GM12865 (cell line): ENCODE measurements at regions not wholly inside any gene's neighbourhood (a gene's known extent, or its start where the extent isn't known, plus 50 kb on each side); places are given as distances from the start of the nearest gene placed in this dataset.

Experiments
- DNase-seq: peaks from one replicate; pipeline ENCODE4 v3.0.0; 2010; ENCODE audit warnings: low read depth
- H3K4me3 ChIP-seq: 2 replicates; pipeline ENCODE4 v1.5.1; 2011; ENCODE audit warnings: mild to moderate bottlenecking, low read depth, low read length, control low read depth
- CTCF ChIP-seq: IDR thresholded peaks from 2 replicates; pipeline ENCODE4 v1.5.1; 2011; ENCODE audit warnings: low read length, control low read depth, low read depth, inconsistent platforms; ENCODE audit not compliant: insufficient read depth; ENCODE audit errors: missing control alignments

GRCh38 chr18:5653802-5654201 is 110.0 kb upstream of the EPB41L3 start:
- no peak for DNase-seq
- no peak for TF ChIP-seq CTCF
- no peak overlapping the region for H3K4me3 ChIP-seq

DNA sequence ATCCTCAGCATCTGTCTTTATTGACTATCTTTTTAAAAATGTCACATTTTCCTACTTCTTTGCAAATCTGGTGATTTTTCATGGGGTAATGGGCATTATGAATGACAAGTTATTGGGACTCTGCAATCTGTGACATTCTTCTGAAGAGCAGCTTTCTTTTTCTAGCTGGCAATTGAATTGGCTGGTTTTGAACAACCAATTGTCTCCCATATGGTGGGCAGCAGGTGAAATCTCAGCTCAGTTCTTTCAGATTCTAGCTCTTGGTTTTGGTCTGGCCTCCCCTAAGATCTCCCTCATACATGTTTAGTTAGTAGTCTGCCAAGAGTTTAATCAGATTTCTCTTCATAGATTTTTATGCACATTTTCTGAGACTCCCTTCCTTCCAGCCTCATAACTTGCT is 107.9 kb upstream of the EPB41L3 start:
- no peak for DNase-seq
- no peak for TF ChIP-seq CTCF
- H3K4me3 ChIP-seq, result no peak overlapping the region

DNA sequence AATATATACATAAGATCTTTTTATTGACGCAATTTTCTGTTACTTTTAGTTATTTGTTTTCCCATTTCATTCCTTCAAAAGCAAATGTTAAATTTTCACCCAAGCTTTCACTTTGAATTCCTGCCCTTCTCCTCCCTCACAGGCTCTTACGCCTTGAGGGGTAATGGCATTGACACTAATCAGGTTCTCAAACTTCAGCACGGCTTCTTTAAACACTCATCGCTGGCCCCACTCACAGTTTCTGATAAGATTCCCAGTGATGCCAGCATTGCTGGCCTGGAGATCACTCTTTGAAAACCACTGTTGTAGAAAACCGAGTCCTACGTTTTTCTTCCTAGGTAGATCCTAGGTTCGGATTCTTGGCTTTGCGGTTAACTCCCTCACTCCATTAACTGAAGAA is 105.6 kb upstream of the EPB41L3 start:
- DNase-seq, result no peak
- H3K4me3 ChIP-seq, result no peak overlapping the region
- no peak for TF ChIP-seq CTCF

DNA sequence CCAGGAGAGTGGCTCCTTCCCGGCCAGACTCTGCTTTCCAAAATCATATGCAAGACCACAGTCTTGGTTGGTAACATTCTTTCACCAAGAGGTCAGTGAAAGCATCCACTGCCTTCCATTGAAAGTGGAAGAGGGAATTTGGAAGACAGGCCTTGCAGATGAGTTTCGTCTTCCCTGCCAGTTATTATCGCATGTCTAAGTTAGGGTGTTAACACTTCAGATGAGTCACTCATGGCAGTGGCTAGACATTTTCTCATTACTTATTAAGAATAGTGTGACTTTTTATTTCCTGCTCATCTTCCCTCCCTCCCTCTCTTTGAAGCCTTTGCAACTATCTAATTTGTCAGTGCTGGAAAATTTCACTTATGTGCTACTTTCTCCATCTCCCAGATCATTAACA is 102.9 kb upstream of the EPB41L3 start:
- no peak for TF ChIP-seq CTCF
- no peak for DNase-seq
- no peak overlapping the region for H3K4me3 ChIP-seq

GRCh38 chr18:5643288-5643687 is 99.5 kb upstream of the EPB41L3 start:
- TF ChIP-seq CTCF, result no peak
- DNase-seq, result no peak
- no peak overlapping the region for H3K4me3 ChIP-seq

DNA sequence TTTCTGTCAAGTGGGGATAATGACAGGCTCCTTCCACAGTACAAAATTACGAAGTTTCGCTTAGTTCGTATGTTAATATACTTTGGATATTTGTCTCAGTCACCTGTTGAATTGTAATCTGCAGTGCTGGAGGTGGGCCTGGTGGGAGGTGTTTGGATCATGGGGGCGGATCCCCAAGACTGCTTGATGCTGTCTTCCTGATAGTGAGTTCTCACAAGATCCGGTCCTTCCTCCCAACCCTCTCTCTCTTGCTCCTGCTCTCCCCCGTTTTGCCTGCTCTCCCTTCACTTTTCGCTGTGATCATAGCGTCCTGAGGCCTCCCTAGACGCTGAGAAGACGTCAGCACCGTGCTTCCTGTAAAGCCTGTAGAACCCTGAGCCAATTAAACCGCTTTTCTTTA is 97.1 kb upstream of the EPB41L3 start:
- H3K4me3 ChIP-seq, result no peak overlapping the region
- TF ChIP-seq CTCF, result no peak
- no peak for DNase-seq

- no peak overlapping the region for H3K4me3 ChIP-seq
- no peak for TF ChIP-seq CTCF
- no peak for DNase-seq
Observed at GRCh38 chr18:5639131-5639530, 95.3 kb upstream of the EPB41L3 start.
